ENCODE measurements at regions not wholly inside any gene's neighbourhood (a gene's known extent, or its start where the extent isn't known, plus 50 kb on each side); places are given as distances from the start of the nearest gene placed in this dataset.

GRCh38 chr12:92571169-92571568 lies 131.6 kb upstream of the PLEKHG7 start:
- 0 out of 2 replicates have a peak, but pooled peaks cover 5% of the 10 kb centered on the region for H3K4me1 ChIP-seq (replicated peaks; ENCODE audit: insufficient read depth)
- H3K9me2 ChIP-seq (ENCODE audit: insufficient read depth), result no peaks in the 10 kb centered on the region
- H3F3A ChIP-seq (ENCODE audit: insufficient read depth, low read depth), result no peaks in the 10 kb centered on the region
- no peak for DNase-seq
- H3K79me2 ChIP-seq (ENCODE audit: low read depth), result no peaks in the 10 kb centered on the region
- H3K9me3 ChIP-seq (ENCODE audit: insufficient read depth, low read depth), result no peaks in the 10 kb centered on the region
- H3K4me2 ChIP-seq, result no peak overlapping the region
- ChIA-PET CTCF (interaction anchor here (0.6 kb wide), 1 partner anchor 70 kb away, joined by 3 read pairs; no protein-coding TSS in a partner anchor), POLR2A (ENCODE audit: unreplicated experiment) (interaction anchor here (0.5 kb wide), 1 partner anchor 209 kb away, joined by 3 read pairs; no protein-coding TSS in a partner anchor)
- no peak for TF ChIP-seq EZH2 (IDR thresholded peaks at IDR 0.05; ENCODE audit: low read depth)
- TF ChIP-seq, protein P1, sequence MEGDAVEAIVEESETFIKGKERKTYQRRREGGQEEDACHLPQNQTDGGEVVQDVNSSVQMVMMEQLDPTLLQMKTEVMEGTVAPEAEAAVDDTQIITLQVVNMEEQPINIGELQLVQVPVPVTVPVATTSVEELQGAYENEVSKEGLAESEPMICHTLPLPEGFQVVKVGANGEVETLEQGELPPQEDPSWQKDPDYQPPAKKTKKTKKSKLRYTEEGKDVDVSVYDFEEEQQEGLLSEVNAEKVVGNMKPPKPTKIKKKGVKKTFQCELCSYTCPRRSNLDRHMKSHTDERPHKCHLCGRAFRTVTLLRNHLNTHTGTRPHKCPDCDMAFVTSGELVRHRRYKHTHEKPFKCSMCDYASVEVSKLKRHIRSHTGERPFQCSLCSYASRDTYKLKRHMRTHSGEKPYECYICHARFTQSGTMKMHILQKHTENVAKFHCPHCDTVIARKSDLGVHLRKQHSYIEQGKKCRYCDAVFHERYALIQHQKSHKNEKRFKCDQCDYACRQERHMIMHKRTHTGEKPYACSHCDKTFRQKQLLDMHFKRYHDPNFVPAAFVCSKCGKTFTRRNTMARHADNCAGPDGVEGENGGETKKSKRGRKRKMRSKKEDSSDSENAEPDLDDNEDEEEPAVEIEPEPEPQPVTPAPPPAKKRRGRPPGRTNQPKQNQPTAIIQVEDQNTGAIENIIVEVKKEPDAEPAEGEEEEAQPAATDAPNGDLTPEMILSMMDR (conservative IDR thresholded peaks at IDR 0.05), result no peak
- H3K27ac ChIP-seq, result no peak overlapping the region
- intact Hi-C loops (cut with micrococcal nuclease; ENCODE audit: unreplicated experiment), result loop anchor here (2.0 to 10.0 kb wide), 3 partner anchors 166 to 992 kb away; no protein-coding TSS in a partner anchor
- no peak overlapping the region for H3K4me3 ChIP-seq
- H4K20me1 ChIP-seq (ENCODE audit: insufficient read depth), result no peaks in the 10 kb centered on the region
- no peak overlapping the region for H2AFZ ChIP-seq
- no peaks in the 10 kb centered on the region for H3K27me3 ChIP-seq (ENCODE audit: insufficient read depth, low read depth)
- H3K36me3 ChIP-seq (ENCODE audit: low read depth), result no peaks in the 10 kb centered on the region
- BruUV-seq (replicated peaks), result no TSS peak

DNA sequence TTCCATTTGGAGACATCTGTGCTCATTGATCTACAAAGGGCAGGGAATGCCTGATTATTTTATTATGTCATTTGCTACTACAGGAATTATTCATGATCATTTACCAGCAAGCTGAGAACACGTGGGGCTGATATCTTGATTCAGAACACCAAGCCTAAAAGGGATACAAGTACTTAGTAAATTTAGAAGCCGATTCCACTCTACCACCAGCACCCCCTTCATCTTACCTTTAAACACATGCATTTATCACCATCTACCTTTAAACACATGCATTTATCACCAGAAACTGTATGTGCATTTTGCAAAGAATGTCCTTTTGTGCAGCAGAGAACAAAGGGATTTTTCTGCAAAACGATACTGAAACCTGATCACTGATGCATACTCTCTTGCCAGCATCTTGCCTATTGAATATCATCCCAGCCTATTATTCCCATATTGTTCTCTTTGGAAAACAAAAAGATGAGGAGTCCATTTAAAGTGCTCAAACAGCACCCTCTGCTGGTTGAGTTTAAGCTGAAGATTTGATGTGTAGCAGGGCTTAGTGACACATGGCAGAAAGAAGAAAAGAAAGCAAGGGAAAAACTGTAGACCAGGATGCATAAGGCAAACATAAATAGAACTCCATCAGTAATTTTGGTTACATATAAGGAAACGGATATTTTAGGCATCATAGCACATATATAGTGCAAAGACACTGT lies 132.6 kb upstream of the PLEKHG7 start:
- BruUV-seq (replicated peaks), result no TSS peak
- Histone ChIP-seq H3K79me2 (ENCODE audit: low read depth) (no peaks in the 10 kb centered on the region), H3K27ac (no peak overlapping the region), H3F3A (ENCODE audit: insufficient read depth, low read depth) (no peaks in the 10 kb centered on the region), H3K4me2 (no peak overlapping the region), H3K27me3 (ENCODE audit: insufficient read depth, low read depth) (no peaks in the 10 kb centered on the region), H3K9me3 (ENCODE audit: insufficient read depth, low read depth) (0 out of 2 replicates have a peak, but pooled peaks cover 1% of the 10 kb centered on the region), H2AFZ (no peak overlapping the region), H3K9me2 (ENCODE audit: insufficient read depth) (no peaks in the 10 kb centered on the region), H3K36me3 (ENCODE audit: low read depth) (no peaks in the 10 kb centered on the region), H3K4me1 (replicated peaks; ENCODE audit: insufficient read depth) (0 out of 2 replicates have a peak, but pooled peaks cover 5% of the 10 kb centered on the region), H4K20me1 (ENCODE audit: insufficient read depth) (no peaks in the 10 kb centered on the region), H3K4me3 (no peak overlapping the region)
- intact Hi-C loops (cut with micrococcal nuclease; ENCODE audit: unreplicated experiment), result loop anchor here (1.0 to 10.0 kb wide), 9 partner anchors 80 to 1208 kb away; no protein-coding TSS in a partner anchor
- ChIA-PET POLR2A (ENCODE audit: unreplicated experiment) (interaction anchor here (0.5 kb wide), 1 partner anchor 208 kb away, joined by 3 read pairs; no protein-coding TSS in a partner anchor), CTCF (interaction anchor here (1.0 kb wide), 1 partner anchor 424 kb away, joined by 3 read pairs; the partner anchor contains the start of gene BTG1)
- DNase-seq, result peak; percentile 54 to 61
- TF ChIP-seq, protein P1 (conservative IDR thresholded peaks at IDR 0.05), result peak; percentile 93
- TF ChIP-seq EZH2 (IDR thresholded peaks at IDR 0.05; ENCODE audit: low read depth), result no peak

- no peak overlapping the region for H3K27ac ChIP-seq
- intact Hi-C loops (cut with micrococcal nuclease; ENCODE audit: unreplicated experiment), result no loop called here
- no peaks in the 10 kb centered on the region; the same call in 1 of the 2 replicates for H3K36me3 ChIP-seq (ENCODE audit: low read depth)
- ChIA-PET POLR2A (ENCODE audit: unreplicated experiment) (interaction anchor here (0.6 kb wide), 1 partner anchor 422 kb away, joined by 36 read pairs; no protein-coding TSS in a partner anchor), CTCF (interaction anchor here (0.7 kb wide), 1 partner anchor 407 kb away, joined by 3 read pairs; no protein-coding TSS in a partner anchor)
- TF ChIP-seq, protein P1 (conservative IDR thresholded peaks at IDR 0.05), result no peak
- no peak for TF ChIP-seq EZH2 (IDR thresholded peaks at IDR 0.05; ENCODE audit: low read depth)
- H3K4me1 ChIP-seq (replicated peaks; ENCODE audit: insufficient read depth), result 0 out of 2 replicates have a peak, but pooled peaks cover 5% of the 10 kb centered on the region
- H3F3A ChIP-seq (ENCODE audit: insufficient read depth, low read depth), result no peaks in the 10 kb centered on the region
- H3K4me3 ChIP-seq, result no peak overlapping the region
- no peak for DNase-seq
- BruUV-seq (replicated peaks), result no TSS peak
- no peaks in the 10 kb centered on the region for H3K79me2 ChIP-seq (ENCODE audit: low read depth)
- no peaks in the 10 kb centered on the region for H4K20me1 ChIP-seq (ENCODE audit: insufficient read depth)
- H3K9me2 ChIP-seq (ENCODE audit: insufficient read depth), result no peaks in the 10 kb centered on the region
- H3K4me2 ChIP-seq, result no peak overlapping the region
- no peaks in the 10 kb centered on the region for H3K27me3 ChIP-seq (ENCODE audit: insufficient read depth, low read depth)
- H2AFZ ChIP-seq, result no peak overlapping the region
- H3K9me3 ChIP-seq (ENCODE audit: insufficient read depth, low read depth), result 0 out of 2 replicates have a peak, but pooled peaks cover 4% of the 10 kb centered on the region
Measured at GRCh38 chr12:92568691-92569090, 134.1 kb upstream of the PLEKHG7 start.
